BLaER1 (cell line): ENCODE measurements at regions not wholly inside any gene's neighbourhood (a gene's known extent, or its start where the extent isn't known, plus 50 kb on each side); places are given as distances from the start of the nearest gene placed in this dataset.

ENCODE experiments used
- H3K27ac ChIP-seq: shearing (Covaris generic); formaldehyde crosslinking; 2 replicates; pipeline ENCODE4 v1.8.1; 2022
- H3K27me3 ChIP-seq: shearing (Covaris generic); formaldehyde crosslinking; 2 replicates; pipeline ENCODE4 v1.8.1; 2022
- H3K36me3 ChIP-seq: shearing (Covaris generic); formaldehyde crosslinking; 2 replicates; pipeline ENCODE4 v1.8.1; 2022
- H3K4me1 ChIP-seq: shearing (Covaris generic); formaldehyde crosslinking; 2 replicates; pipeline ENCODE4 v1.8.1; 2022
- H3K4me2 ChIP-seq: shearing (Covaris generic); formaldehyde crosslinking; 2 replicates; pipeline ENCODE4 v1.8.1; 2022
- H3K4me3 ChIP-seq: shearing (Covaris generic); formaldehyde crosslinking; 2 replicates; pipeline ENCODE4 v1.8.1; 2022
- H3K9ac ChIP-seq: shearing (Covaris generic); formaldehyde crosslinking; 2 replicates; pipeline ENCODE4 v1.8.1; 2022
- H3K9me3 ChIP-seq: shearing (Covaris generic); formaldehyde crosslinking; 2 replicates; pipeline ENCODE4 v1.8.1; 2022
- H4K20me1 ChIP-seq: shearing (Covaris generic); formaldehyde crosslinking; 2 replicates; pipeline ENCODE4 v1.8.1; 2022
- Cebpa-rat ChIP-seq: shearing (Covaris generic); IDR thresholded peaks from 2 replicates; pipeline ENCODE4 v1.8.1; 2022

- Histone ChIP-seq H3K9me3 (peaks cover 8% of the 10 kb centered on the region; the same call in 1 of the 2 replicates), H4K20me1 (peaks cover 45% of the 10 kb centered on the region; the same call in 1 of the 2 replicates), H3K4me2 (no peak overlapping the region), H3K9ac (no peak overlapping the region), H3K4me3 (no peak overlapping the region), H3K36me3 (no peaks in the 10 kb centered on the region), H3K27ac (no peak overlapping the region), H3K4me1 (no peaks in the 10 kb centered on the region), H3K27me3 (peaks cover 59% of the 10 kb centered on the region)
- no peak for TF ChIP-seq Cebpa-rat
These were observed 938.4 kb downstream of the BRD1 start for GRCh38 chr22:48889209-48889830.

DNA sequence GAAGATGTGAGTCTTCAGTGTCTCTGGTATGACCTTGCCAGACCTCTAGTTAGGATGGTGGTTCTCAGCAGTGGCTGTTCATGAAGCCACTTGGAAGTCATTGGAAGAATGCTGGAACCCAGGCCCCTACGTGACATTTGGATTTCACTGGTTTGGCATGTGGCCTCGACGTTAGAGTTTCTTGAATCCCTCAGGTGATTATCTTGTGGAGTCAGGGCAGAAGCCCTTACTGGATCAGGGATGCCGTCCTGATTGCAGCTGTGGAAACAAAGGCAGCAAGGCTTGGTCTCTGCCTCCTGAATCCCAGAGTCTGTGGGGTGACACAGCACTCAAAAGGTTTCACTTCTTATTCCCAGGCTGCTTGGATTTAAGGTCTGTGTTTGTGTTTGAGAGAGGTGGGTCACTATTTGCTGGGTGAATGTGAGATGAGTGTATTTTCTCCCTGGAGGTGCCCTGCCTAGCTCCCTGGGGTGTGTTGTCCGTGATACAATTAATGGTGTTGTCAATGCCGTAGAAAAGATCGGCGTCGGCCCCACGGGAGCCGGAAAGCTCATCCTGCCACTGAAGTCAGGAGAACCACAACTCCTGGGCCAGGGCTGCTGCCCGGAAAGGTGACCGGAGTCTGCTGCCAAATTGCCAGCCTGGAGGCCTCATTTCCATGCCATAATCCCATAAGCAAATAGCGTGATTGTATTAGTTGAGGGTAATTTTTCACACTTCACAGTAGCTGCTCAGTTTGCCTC is 939.0 kb downstream of the BRD1 start:
- Histone ChIP-seq H3K9ac (no peak overlapping the region), H3K4me3 (no peak overlapping the region), H3K4me2 (no peak overlapping the region), H3K9me3 (peaks cover 8% of the 10 kb centered on the region; the same call in 1 of the 2 replicates), H3K4me1 (no peaks in the 10 kb centered on the region), H3K36me3 (no peaks in the 10 kb centered on the region), H3K27me3 (peaks cover 53% of the 10 kb centered on the region), H4K20me1 (peaks cover 38% of the 10 kb centered on the region; the same call in 1 of the 2 replicates), H3K27ac (no peak overlapping the region)
- no peak for TF ChIP-seq Cebpa-rat

DNA sequence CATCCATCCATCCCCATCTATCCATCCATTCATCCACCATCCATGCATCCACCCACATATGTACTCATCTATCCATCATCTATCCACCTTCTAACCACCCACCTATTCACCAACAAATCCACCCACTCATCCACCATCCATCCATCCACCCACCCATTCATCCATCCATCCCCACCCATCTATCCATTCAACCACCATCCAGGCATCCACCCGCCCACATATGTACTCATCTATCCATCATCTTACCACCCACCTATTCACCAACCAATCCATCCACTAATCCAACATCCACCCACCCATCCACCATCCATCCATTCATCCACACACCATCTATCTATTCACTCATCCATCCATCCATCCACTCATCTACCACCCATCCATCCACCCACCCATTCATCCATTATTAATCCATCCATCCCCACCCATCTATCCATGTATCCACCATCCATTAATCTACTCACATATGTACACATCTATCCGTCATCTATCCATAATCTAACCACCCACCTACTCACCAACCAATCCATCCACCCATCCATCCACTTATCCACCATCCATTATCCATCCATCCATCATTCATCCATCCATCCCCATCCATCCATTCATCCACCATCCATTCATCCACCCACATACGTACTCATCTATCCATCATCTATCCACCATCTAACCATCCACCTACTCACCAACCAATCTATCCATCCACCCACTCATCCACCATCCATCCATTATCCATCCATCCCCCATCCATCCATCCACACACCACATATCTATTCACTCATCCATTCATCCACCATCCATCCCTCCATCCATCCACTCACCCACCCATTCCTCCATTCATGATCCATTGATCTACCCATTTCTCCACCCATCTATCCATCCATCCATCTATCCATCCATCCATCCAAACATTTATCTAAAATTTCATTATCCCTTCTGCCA is 940.0 kb downstream of the BRD1 start:
- H3K27me3 ChIP-seq, result peaks cover 43% of the 10 kb centered on the region
- H3K27ac ChIP-seq, result no peak overlapping the region
- no peak overlapping the region for H3K4me2 ChIP-seq
- H4K20me1 ChIP-seq, result peaks cover 31% of the 10 kb centered on the region; the same call in 1 of the 2 replicates
- H3K9me3 ChIP-seq, result peaks cover 8% of the 10 kb centered on the region; the same call in 1 of the 2 replicates
- no peaks in the 10 kb centered on the region for H3K4me1 ChIP-seq
- H3K36me3 ChIP-seq, result no peaks in the 10 kb centered on the region
- H3K9ac ChIP-seq, result no peak overlapping the region
- no peak for TF ChIP-seq Cebpa-rat
- H3K4me3 ChIP-seq, result no peak overlapping the region

GRCh38 chr22:48886604-48887393 is 940.9 kb downstream of the BRD1 start:
- Histone ChIP-seq H3K9me3 (peaks cover 6% of the 10 kb centered on the region; the same call in 1 of the 2 replicates), H3K27me3 (peaks cover 34% of the 10 kb centered on the region), H3K27ac (no peak overlapping the region), H3K9ac (no peak overlapping the region), H3K36me3 (no peaks in the 10 kb centered on the region), H4K20me1 (peaks cover 22% of the 10 kb centered on the region; the same call in 1 of the 2 replicates), H3K4me1 (no peaks in the 10 kb centered on the region), H3K4me2 (no peak overlapping the region), H3K4me3 (no peak overlapping the region)
- TF ChIP-seq Cebpa-rat, result no peak

GRCh38 chr22:48885919-48886305 is 941.8 kb downstream of the BRD1 start:
- Histone ChIP-seq H3K4me1 (no peaks in the 10 kb centered on the region), H3K9me3 (no peaks in the 10 kb centered on the region), H3K4me3 (no peak overlapping the region), H3K27me3 (peaks cover 25% of the 10 kb centered on the region; the same call in 1 of the 2 replicates), H3K9ac (no peak overlapping the region), H3K27ac (no peak overlapping the region), H3K4me2 (no peak overlapping the region), H4K20me1 (peaks cover 22% of the 10 kb centered on the region; the same call in 1 of the 2 replicates), H3K36me3 (no peaks in the 10 kb centered on the region)
- TF ChIP-seq Cebpa-rat, result no peak

- Histone ChIP-seq H3K9ac (no peak overlapping the region), H4K20me1 (peaks cover 19% of the 10 kb centered on the region; the same call in 1 of the 2 replicates), H3K27ac (no peak overlapping the region), H3K4me1 (no peaks in the 10 kb centered on the region), H3K27me3 (peaks cover 20% of the 10 kb centered on the region; the same call in 1 of the 2 replicates), H3K36me3 (no peaks in the 10 kb centered on the region), H3K4me3 (no peak overlapping the region), H3K4me2 (no peak overlapping the region), H3K9me3 (no peaks in the 10 kb centered on the region)
- no peak for TF ChIP-seq Cebpa-rat
These were observed 942.3 kb downstream of the BRD1 start for GRCh38 chr22:48885271-48885918.

DNA sequence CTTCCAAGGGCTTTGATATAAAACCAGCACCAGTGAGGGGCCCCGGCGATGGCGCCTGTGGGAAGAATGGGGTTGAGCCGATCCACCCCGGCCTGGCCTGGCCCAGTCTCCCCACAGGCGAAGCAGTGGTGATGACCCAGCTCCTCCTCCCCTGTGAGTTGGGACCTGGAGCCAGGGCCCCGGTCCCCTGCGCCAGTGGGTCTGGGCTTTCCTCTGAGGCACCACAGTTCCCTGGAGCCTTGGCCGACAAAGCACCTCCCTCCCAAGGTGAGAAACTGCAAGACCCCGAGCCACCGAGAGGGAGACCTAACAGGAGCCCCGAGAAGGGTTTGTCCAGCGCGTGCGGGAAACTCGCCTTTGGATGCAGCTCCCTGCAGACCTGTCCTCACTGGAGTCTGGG is 942.9 kb downstream of the BRD1 start:
- no peak overlapping the region for H3K27ac ChIP-seq
- H3K4me3 ChIP-seq, result no peak overlapping the region
- H3K9me3 ChIP-seq, result no peaks in the 10 kb centered on the region
- TF ChIP-seq Cebpa-rat, result no peak
- no peak overlapping the region for H3K4me2 ChIP-seq
- no peaks in the 10 kb centered on the region for H3K36me3 ChIP-seq
- H3K4me1 ChIP-seq, result no peaks in the 10 kb centered on the region
- H3K9ac ChIP-seq, result no peak overlapping the region
- H4K20me1 ChIP-seq, result peaks cover 12% of the 10 kb centered on the region; the same call in 1 of the 2 replicates
- peaks cover 14% of the 10 kb centered on the region; the same call in 1 of the 2 replicates for H3K27me3 ChIP-seq

- Histone ChIP-seq H3K27ac (no peak overlapping the region), H3K4me1 (no peaks in the 10 kb centered on the region), H3K27me3 (peaks cover 9% of the 10 kb centered on the region; the same call in 1 of the 2 replicates), H3K9ac (no peak overlapping the region), H3K9me3 (no peaks in the 10 kb centered on the region), H3K36me3 (no peaks in the 10 kb centered on the region), H3K4me2 (no peak overlapping the region), H4K20me1 (peaks cover 8% of the 10 kb centered on the region; the same call in 1 of the 2 replicates), H3K4me3 (no peak overlapping the region)
- no peak for TF ChIP-seq Cebpa-rat
These were observed 943.3 kb downstream of the BRD1 start for GRCh38 chr22:48884324-48884723.
